ENCODE measurements at regions not wholly inside any gene's neighbourhood (a gene's known extent, or its start where the extent isn't known, plus 50 kb on each side); places are given as distances from the start of the nearest gene placed in this dataset.

- no peak for DNase-seq
These were observed 693.1 kb downstream of the RWDD3 start for GRCh38 chr1:95927061-95927460.

GRCh38 chr1:95935719-95936118, 701.7 kb downstream of the RWDD3 start:
- no peak for DNase-seq

GRCh38 chr1:95941121-95941798, 707.2 kb downstream of the RWDD3 start:
- DNase-seq: no peak

GRCh38 chr1:95948023-95948422, 714.0 kb downstream of the RWDD3 start:
- DNase-seq: no peak

- no peak for DNase-seq
These were observed 717.5 kb downstream of the RWDD3 start for GRCh38 chr1:95951371-95952102.

- DNase-seq: peak in 1 of 2 donors; percentile 15
These were observed 719.0 kb downstream of the RWDD3 start for GRCh38 chr1:95953015-95953414.

GRCh38 chr1:95954585-95954984, 720.6 kb downstream of the RWDD3 start:
- DNase-seq: no peak

- DNase-seq: no peak
These were observed 722.2 kb downstream of the RWDD3 start for GRCh38 chr1:95956215-95956614.

- DNase-seq: no peak
These were observed 723.7 kb downstream of the RWDD3 start for GRCh38 chr1:95957748-95958147.

- no peak for DNase-seq
These were observed 732.9 kb downstream of the RWDD3 start for GRCh38 chr1:95966866-95967265.

GRCh38 chr1:95974586-95974985, 740.6 kb downstream of the RWDD3 start:
- no peak for DNase-seq

- no peak for DNase-seq
These were observed 738.9 kb upstream of the PTBP2 start for GRCh38 chr1:95982711-95983110.

GRCh38 chr1:95983831-95984230, 737.8 kb upstream of the PTBP2 start:
- DNase-seq: no peak

GRCh38 chr1:95984798-95985374, 736.7 kb upstream of the PTBP2 start:
- no peak for DNase-seq

GRCh38 chr1:95990033-95990432, 731.6 kb upstream of the PTBP2 start:
- no peak for DNase-seq

GRCh38 chr1:95991787-95992520, 729.6 kb upstream of the PTBP2 start:
- DNase-seq: no peak

- no peak for DNase-seq
These were observed 726.9 kb upstream of the PTBP2 start for GRCh38 chr1:95994643-95995042.

GRCh38 chr1:96002201-96002600, 719.4 kb upstream of the PTBP2 start:
- DNase-seq: no peak

- no peak for DNase-seq
These were observed 718.3 kb upstream of the PTBP2 start for GRCh38 chr1:96002969-96003964.

GRCh38 chr1:96009831-96010434, 711.7 kb upstream of the PTBP2 start:
- no peak for DNase-seq

- DNase-seq: no peak
These were observed 710.0 kb upstream of the PTBP2 start for GRCh38 chr1:96011606-96012005.

GRCh38 chr1:96016219-96016618, 705.4 kb upstream of the PTBP2 start:
- no peak for DNase-seq
